PC-3 (cell line): ENCODE measurements at regions not wholly inside any gene's neighbourhood (a gene's known extent, or its start where the extent isn't known, plus 50 kb on each side); places are given as distances from the start of the nearest gene placed in this dataset.

Experiments used
- CTCF ChIP-seq: fragments of 300-600 bp; sonication (generic); conservative IDR thresholded peaks from 2 replicates; pipeline ENCODE4 v1.5.1; 2017; ENCODE audit warnings: antibody characterized with exemption, low read depth, mild to moderate bottlenecking, low read length
- EZH2phosphoT487 ChIP-seq: fragments of 300-600 bp; sonication (generic); IDR thresholded peaks from 2 replicates; pipeline ENCODE4 v1.6.1; 2018; ENCODE audit warnings: mild to moderate bottlenecking, antibody characterized with exemption, low read length, borderline replicate concordance

- TF ChIP-seq EZH2phosphoT487 (no peak), CTCF (no peak)
Measured at GRCh38 chr2:67295851-67296250, 101.3 kb upstream of the ETAA1 start.
